ENCODE measurements at regions not wholly inside any gene's neighbourhood (a gene's known extent, or its start where the extent isn't known, plus 50 kb on each side); places are given as distances from the start of the nearest gene placed in this dataset.

GRCh38 chr7:67764289-67764688 lies 767.7 kb downstream of the TYW1 start:
- no peak for DNase-seq (ENCODE audit: low read depth)

GRCh38 chr7:67765481-67766175 lies 769.0 kb downstream of the TYW1 start:
- DNase-seq (ENCODE audit: low read depth): no peak

GRCh38 chr7:67766906-67767410 lies 770.3 kb downstream of the TYW1 start:
- no peak for DNase-seq (ENCODE audit: low read depth)

- DNase-seq (ENCODE audit: low read depth): no peak
Observed at GRCh38 chr7:67771846-67772605, 775.4 kb downstream of the TYW1 start.

- DNase-seq (ENCODE audit: low read depth): no peak
Observed at GRCh38 chr7:67773081-67773480, 776.4 kb downstream of the TYW1 start.

- DNase-seq (ENCODE audit: low read depth): no peak
Observed at GRCh38 chr7:67777119-67777518, 780.5 kb downstream of the TYW1 start.

GRCh38 chr7:67781841-67782240 lies 785.2 kb downstream of the TYW1 start:
- no peak for DNase-seq (ENCODE audit: low read depth)

- DNase-seq (ENCODE audit: low read depth): no peak
Observed at GRCh38 chr7:67786021-67786420, 789.4 kb downstream of the TYW1 start.

GRCh38 chr7:67788669-67789068 lies 792.0 kb downstream of the TYW1 start:
- DNase-seq (ENCODE audit: low read depth): no peak

GRCh38 chr7:67791918-67792317 lies 795.3 kb downstream of the TYW1 start:
- DNase-seq (ENCODE audit: low read depth): no peak

- no peak for DNase-seq (ENCODE audit: low read depth)
Observed at GRCh38 chr7:67794544-67794943, 797.9 kb downstream of the TYW1 start.

- DNase-seq (ENCODE audit: low read depth): no peak
Observed at GRCh38 chr7:67803789-67804188, 807.2 kb downstream of the TYW1 start.

- DNase-seq (ENCODE audit: low read depth): no peak
Observed at GRCh38 chr7:67805921-67806471, 809.4 kb downstream of the TYW1 start.

GRCh38 chr7:67807826-67808225 lies 811.2 kb downstream of the TYW1 start:
- no peak for DNase-seq (ENCODE audit: low read depth)

- no peak for DNase-seq (ENCODE audit: low read depth)
Observed at GRCh38 chr7:67809586-67809985, 813.0 kb downstream of the TYW1 start.

GRCh38 chr7:67813621-67814292 lies 817.1 kb downstream of the TYW1 start:
- no peak for DNase-seq (ENCODE audit: low read depth)

- no peak for DNase-seq (ENCODE audit: low read depth)
Observed at GRCh38 chr7:67817481-67817880, 820.8 kb downstream of the TYW1 start.

- no peak for DNase-seq (ENCODE audit: low read depth)
Observed at GRCh38 chr7:67821116-67821515, 824.5 kb downstream of the TYW1 start.

GRCh38 chr7:67823345-67823744 lies 826.7 kb downstream of the TYW1 start:
- no peak for DNase-seq (ENCODE audit: low read depth)

- no peak for DNase-seq (ENCODE audit: low read depth)
Observed at GRCh38 chr7:67825356-67825755, 828.7 kb downstream of the TYW1 start.

GRCh38 chr7:67841896-67842295 lies 845.3 kb downstream of the TYW1 start:
- no peak for DNase-seq (ENCODE audit: low read depth)

GRCh38 chr7:67842571-67842970 lies 845.9 kb downstream of the TYW1 start:
- DNase-seq (ENCODE audit: low read depth): no peak
